ENCODE measurements at regions not wholly inside any gene's neighbourhood (a gene's known extent, or its start where the extent isn't known, plus 50 kb on each side); places are given as distances from the start of the nearest gene placed in this dataset.

DNA sequence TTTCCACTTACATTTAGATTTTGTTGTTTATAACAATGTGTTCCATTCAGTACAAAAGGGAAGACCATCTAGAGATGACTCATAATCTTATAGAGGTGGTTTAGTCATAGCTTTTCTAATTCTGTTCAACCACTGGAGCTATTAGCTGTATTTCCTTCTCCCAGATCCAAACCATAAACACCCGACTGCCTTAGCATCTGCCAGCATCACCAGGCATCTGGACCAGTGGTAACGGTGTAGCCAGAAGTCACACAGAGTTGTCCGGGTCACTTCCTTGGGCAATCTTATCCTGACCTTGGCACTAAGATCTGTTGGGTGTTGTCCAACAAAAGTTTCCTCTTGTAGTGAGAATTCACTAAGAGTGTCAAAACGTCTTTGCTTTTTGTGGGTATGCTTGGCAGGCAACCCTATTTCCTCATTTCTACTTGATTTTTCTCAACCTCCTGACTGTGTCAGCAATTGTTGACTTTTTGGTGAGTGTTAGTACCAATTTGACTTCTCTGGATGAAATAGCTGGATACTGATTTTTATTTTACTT lies 372.1 kb upstream of the B3GALT2 start:
- H3K4me3 ChIP-seq (ENCODE audit: low read depth in 1 of 2, low read length in 2 of 2) = no peak overlapping the region
- H3K9me3 ChIP-seq (ENCODE audit: insufficient read depth, low read length, severe bottlenecking) = no peaks in the 10 kb centered on the region
- no peaks in the 10 kb centered on the region for H4K20me1 ChIP-seq (ENCODE audit: insufficient read depth, low read length)
- H3K4me1 ChIP-seq (ENCODE audit: insufficient read depth, low read length) = no peaks in the 10 kb centered on the region
- H3K4me2 ChIP-seq (ENCODE audit: insufficient read depth, low read length) = no peak overlapping the region
- TF ChIP-seq EZH2 (IDR thresholded peaks at IDR 0.05; ENCODE audit: borderline replicate concordance, low read depth, low read length, severe bottlenecking) = no peak
- TF ChIP-seq, protein P1, sequence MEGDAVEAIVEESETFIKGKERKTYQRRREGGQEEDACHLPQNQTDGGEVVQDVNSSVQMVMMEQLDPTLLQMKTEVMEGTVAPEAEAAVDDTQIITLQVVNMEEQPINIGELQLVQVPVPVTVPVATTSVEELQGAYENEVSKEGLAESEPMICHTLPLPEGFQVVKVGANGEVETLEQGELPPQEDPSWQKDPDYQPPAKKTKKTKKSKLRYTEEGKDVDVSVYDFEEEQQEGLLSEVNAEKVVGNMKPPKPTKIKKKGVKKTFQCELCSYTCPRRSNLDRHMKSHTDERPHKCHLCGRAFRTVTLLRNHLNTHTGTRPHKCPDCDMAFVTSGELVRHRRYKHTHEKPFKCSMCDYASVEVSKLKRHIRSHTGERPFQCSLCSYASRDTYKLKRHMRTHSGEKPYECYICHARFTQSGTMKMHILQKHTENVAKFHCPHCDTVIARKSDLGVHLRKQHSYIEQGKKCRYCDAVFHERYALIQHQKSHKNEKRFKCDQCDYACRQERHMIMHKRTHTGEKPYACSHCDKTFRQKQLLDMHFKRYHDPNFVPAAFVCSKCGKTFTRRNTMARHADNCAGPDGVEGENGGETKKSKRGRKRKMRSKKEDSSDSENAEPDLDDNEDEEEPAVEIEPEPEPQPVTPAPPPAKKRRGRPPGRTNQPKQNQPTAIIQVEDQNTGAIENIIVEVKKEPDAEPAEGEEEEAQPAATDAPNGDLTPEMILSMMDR (IDR thresholded peaks at IDR 0.05; ENCODE audit: borderline replicate concordance, extremely low read depth, low read length, poor library complexity, severe bottlenecking) = no peak
- H3K27me3 ChIP-seq (ENCODE audit: insufficient read depth, low read length, poor library complexity) = peaks cover 9% of the 10 kb centered on the region
- H3K79me2 ChIP-seq (ENCODE audit: insufficient read depth, low read length) = no peaks in the 10 kb centered on the region
- ATAC-seq (ENCODE audit: insufficient read depth, low read depth) (no peak), DNase-seq (no peak)
- no peak overlapping the region for H2AFZ ChIP-seq (ENCODE audit: low read depth, low read length)
- H3K36me3 ChIP-seq (ENCODE audit: insufficient read depth, low read length) = no peaks in the 10 kb centered on the region
- H3K27ac ChIP-seq (ENCODE audit: low read length) = no peak overlapping the region
- no peak overlapping the region for H3K9ac ChIP-seq (ENCODE audit: low read depth, low read length)

DNA sequence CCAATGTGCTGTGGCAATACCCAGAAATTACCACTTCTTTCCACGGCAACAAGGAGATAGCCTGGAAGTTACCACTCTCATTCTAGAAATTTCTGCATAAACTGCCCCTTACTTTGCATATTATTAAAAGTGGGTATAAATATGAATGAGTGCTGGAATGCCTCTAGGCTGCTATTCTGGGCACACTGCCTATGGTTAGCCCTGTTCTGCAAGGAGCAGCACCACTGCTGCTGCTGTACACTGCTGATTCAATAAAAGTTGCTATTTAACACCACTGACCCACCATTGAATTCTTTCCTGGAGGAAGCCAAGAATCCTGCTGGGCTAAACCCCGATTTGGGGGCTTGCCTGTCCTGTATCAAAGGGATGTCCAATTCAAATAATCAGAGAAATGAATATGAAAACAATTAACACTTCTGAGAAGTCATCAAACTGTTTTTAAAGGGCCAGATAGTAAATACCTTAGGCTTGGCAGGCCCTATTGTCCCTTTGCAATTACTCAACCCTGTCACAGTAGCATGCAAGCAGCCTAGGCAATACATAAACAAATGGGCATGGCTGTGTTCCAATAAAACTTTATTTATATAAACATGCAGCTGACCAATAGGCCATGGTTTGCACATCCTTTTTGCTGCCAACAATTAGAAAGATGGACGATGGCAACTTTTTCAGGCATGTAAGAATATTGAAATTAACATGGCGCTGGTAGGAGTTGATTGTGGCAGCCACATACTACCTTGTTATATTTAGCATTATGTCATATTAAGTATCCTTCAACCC lies 369.4 kb upstream of the B3GALT2 start:
- H3K9me3 ChIP-seq (ENCODE audit: insufficient read depth, low read length, severe bottlenecking) = no peaks in the 10 kb centered on the region
- H3K27ac ChIP-seq (ENCODE audit: low read length) = no peak overlapping the region
- H3K79me2 ChIP-seq (ENCODE audit: insufficient read depth, low read length) = no peaks in the 10 kb centered on the region
- no peaks in the 10 kb centered on the region for H3K4me1 ChIP-seq (ENCODE audit: insufficient read depth, low read length)
- no peak overlapping the region for H3K4me2 ChIP-seq (ENCODE audit: insufficient read depth, low read length)
- ATAC-seq (ENCODE audit: insufficient read depth, low read depth) (no peak), DNase-seq (no peak)
- peaks cover 9% of the 10 kb centered on the region for H3K27me3 ChIP-seq (ENCODE audit: insufficient read depth, low read length, poor library complexity)
- no peak overlapping the region for H3K9ac ChIP-seq (ENCODE audit: low read depth, low read length)
- no peaks in the 10 kb centered on the region for H3K36me3 ChIP-seq (ENCODE audit: insufficient read depth, low read length)
- no peaks in the 10 kb centered on the region for H4K20me1 ChIP-seq (ENCODE audit: insufficient read depth, low read length)
- TF ChIP-seq, protein P1 (IDR thresholded peaks at IDR 0.05; ENCODE audit: borderline replicate concordance, extremely low read depth, low read length, poor library complexity, severe bottlenecking) = no peak
- TF ChIP-seq EZH2 (IDR thresholded peaks at IDR 0.05; ENCODE audit: borderline replicate concordance, low read depth, low read length, severe bottlenecking) = no peak
- H2AFZ ChIP-seq (ENCODE audit: low read depth, low read length) = no peak overlapping the region
- no peak overlapping the region for H3K4me3 ChIP-seq (ENCODE audit: low read depth in 1 of 2, low read length in 2 of 2)

DNA sequence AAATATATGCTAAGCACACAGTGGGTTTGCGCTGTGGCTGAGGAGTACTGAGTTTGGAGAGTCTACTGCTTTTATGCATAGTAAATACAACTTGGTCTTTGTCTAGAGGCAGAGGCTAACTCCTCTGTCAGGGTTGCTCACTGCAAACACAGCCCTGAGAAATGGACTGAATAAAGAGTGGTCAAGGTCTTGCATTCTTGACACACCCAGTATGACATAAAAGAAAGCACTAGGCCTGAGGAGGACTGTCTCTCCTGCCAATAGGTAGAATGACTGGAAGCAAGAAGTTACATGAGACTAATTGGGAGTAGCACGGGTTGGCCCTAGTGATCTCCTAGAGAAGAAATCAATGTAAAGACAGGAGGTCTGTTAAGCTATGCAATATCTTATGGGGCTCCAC lies 367.2 kb upstream of the B3GALT2 start:
- peaks cover 3% of the 10 kb centered on the region for H3K27me3 ChIP-seq (ENCODE audit: insufficient read depth, low read length, poor library complexity)
- no peaks in the 10 kb centered on the region for H3K79me2 ChIP-seq (ENCODE audit: insufficient read depth, low read length)
- no peak overlapping the region for H3K4me3 ChIP-seq (ENCODE audit: low read depth in 1 of 2, low read length in 2 of 2)
- H3K4me2 ChIP-seq (ENCODE audit: insufficient read depth, low read length) = no peak overlapping the region
- H2AFZ ChIP-seq (ENCODE audit: low read depth, low read length) = no peak overlapping the region
- TF ChIP-seq, protein P1 (IDR thresholded peaks at IDR 0.05; ENCODE audit: borderline replicate concordance, extremely low read depth, low read length, poor library complexity, severe bottlenecking) = no peak
- no peak for TF ChIP-seq EZH2 (IDR thresholded peaks at IDR 0.05; ENCODE audit: borderline replicate concordance, low read depth, low read length, severe bottlenecking)
- DNase-seq = no peak
- H4K20me1 ChIP-seq (ENCODE audit: insufficient read depth, low read length) = no peaks in the 10 kb centered on the region
- no peaks in the 10 kb centered on the region for H3K36me3 ChIP-seq (ENCODE audit: insufficient read depth, low read length)
- no peak for ATAC-seq (ENCODE audit: insufficient read depth, low read depth)
- no peaks in the 10 kb centered on the region for H3K4me1 ChIP-seq (ENCODE audit: insufficient read depth, low read length)
- no peak overlapping the region for H3K9ac ChIP-seq (ENCODE audit: low read depth, low read length)
- H3K27ac ChIP-seq (ENCODE audit: low read length) = no peak overlapping the region
- no peaks in the 10 kb centered on the region for H3K9me3 ChIP-seq (ENCODE audit: insufficient read depth, low read length, severe bottlenecking)
